C4-2B (cell line): ENCODE measurements at regions not wholly inside any gene's neighbourhood (a gene's known extent, or its start where the extent isn't known, plus 50 kb on each side); places are given as distances from the start of the nearest gene placed in this dataset.
"Not testable (repeated sequence)": the region's sequence is repeated elsewhere in the genome, so short reads cannot be mapped to it uniquely, and the experiment has no call there.

ENCODE experiments used
- H3K27ac ChIP-seq: fragments of 450-650 bp; 2 replicates; pipeline ENCODE4 v1.5.1; 2017
- ZFX ChIP-seq: fragments of 450-650 bp; IDR thresholded peaks from 2 replicates; pipeline ENCODE4 v1.6.1; 2017
- TF ChIP-seq, protein P1 (sequence below): fragments of 450-650 bp; conservative IDR thresholded peaks from 2 replicates; pipeline ENCODE4 v1.5.1; 2017; ENCODE audit warnings: mild to moderate bottlenecking

GRCh38 chr1:66424530-66424929, 109.4 kb upstream of the SGIP1 start:
- H3K27ac ChIP-seq: not testable (repeated sequence)

- no peak overlapping the region for H3K27ac ChIP-seq
- TF ChIP-seq ZFX: no peak
- TF ChIP-seq, protein P1, sequence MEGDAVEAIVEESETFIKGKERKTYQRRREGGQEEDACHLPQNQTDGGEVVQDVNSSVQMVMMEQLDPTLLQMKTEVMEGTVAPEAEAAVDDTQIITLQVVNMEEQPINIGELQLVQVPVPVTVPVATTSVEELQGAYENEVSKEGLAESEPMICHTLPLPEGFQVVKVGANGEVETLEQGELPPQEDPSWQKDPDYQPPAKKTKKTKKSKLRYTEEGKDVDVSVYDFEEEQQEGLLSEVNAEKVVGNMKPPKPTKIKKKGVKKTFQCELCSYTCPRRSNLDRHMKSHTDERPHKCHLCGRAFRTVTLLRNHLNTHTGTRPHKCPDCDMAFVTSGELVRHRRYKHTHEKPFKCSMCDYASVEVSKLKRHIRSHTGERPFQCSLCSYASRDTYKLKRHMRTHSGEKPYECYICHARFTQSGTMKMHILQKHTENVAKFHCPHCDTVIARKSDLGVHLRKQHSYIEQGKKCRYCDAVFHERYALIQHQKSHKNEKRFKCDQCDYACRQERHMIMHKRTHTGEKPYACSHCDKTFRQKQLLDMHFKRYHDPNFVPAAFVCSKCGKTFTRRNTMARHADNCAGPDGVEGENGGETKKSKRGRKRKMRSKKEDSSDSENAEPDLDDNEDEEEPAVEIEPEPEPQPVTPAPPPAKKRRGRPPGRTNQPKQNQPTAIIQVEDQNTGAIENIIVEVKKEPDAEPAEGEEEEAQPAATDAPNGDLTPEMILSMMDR: no peak
Measured at GRCh38 chr1:66426239-66426853, 107.6 kb upstream of the SGIP1 start.

DNA sequence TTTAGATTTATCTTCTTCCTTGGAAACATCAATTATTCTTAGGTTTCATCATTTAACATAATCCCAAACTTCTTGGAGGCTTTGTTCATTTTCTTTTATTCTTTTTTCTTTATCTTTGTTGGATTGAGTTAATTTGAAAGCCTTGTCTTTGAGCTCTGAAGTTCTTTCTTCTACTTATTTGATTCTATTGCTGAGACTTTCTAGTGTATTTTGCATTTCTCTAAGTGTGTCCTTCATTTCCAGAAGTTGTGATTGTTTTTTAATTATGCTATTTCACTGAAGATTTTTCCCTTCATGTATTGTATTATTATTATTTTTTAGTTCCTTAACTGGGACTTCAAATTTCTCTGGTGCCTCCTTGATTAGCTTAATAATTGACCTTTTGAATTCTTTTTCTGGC, 103.1 kb upstream of the SGIP1 start:
- H3K27ac ChIP-seq: not testable (repeated sequence)

- no peak for TF ChIP-seq ZFX
- TF ChIP-seq, protein P1: no peak
- H3K27ac ChIP-seq: no peak overlapping the region
Measured at GRCh38 chr1:66431999-66432398, 102.0 kb upstream of the SGIP1 start.

GRCh38 chr1:66433611-66434010, 100.3 kb upstream of the SGIP1 start:
- TF ChIP-seq ZFX: no peak
- no peak overlapping the region for H3K27ac ChIP-seq

DNA sequence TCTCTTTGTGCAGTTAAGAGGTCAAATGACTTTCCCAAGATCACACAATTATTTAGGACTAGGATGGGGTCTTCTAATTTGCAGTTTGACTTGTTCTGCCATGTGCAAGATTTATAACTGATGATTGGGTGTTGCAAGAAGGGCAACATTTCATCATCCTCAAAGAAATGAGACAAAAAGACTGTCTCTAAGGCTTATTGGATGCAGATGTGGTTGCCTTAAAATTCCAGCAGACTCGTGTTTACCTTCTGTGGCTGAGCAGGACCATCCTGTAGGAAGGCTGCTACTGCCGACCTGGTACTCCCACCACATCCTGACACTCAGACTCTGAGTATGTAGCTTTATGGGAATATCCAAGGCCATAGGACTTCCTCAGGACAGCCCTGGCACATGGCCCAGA, 99.9 kb upstream of the SGIP1 start:
- TF ChIP-seq, protein P1: no peak
- no peak for TF ChIP-seq ZFX
- no peak overlapping the region for H3K27ac ChIP-seq

DNA sequence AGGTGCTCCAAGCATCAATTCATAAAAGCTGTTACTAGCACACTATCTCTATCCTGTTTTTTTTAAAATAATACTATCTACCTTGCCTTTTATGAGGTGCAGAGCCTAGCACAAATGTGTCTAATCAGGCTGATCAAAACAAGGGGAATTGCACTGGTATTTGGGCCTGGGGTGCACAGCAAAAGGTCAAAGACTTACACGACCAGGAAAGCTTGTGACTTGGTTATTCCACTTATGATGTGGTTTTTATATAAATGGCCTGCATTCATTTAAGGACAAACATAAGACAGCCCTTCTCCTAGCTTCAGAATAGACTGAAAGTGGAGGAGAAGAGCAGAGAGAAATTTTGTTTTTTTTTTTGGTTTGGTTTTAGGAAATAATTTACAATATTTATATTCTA, 98.4 kb upstream of the SGIP1 start:
- TF ChIP-seq ZFX: no peak
- TF ChIP-seq, protein P1: no peak
- H3K27ac ChIP-seq: no peak overlapping the region

- H3K27ac ChIP-seq: no peak overlapping the region
- no peak for TF ChIP-seq ZFX
- TF ChIP-seq, protein P1: peak; percentile 43
Measured at GRCh38 chr1:66436378-66437135, 97.4 kb upstream of the SGIP1 start.

DNA sequence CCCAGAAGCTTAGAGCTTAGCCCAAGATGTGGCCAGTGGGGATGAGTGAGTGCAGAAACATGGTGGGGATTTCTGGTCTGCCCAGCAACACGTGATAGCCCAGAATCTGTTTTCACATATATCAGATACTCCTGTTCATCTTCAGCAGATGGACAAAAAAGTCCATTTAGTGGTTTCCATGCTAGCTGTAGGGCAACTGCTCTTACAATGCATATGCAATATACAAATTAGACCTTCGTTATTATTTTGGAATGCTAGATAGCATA, 96.9 kb upstream of the SGIP1 start:
- no peak overlapping the region for H3K27ac ChIP-seq

More for the DNA sequence above, 96.9 kb upstream of the SGIP1 start:
- TF ChIP-seq, protein P1: no peak
- no peak for TF ChIP-seq ZFX
